GM18519 (cell line): ENCODE measurements at regions not wholly inside any gene's neighbourhood (a gene's known extent, or its start where the extent isn't known, plus 50 kb on each side); places are given as distances from the start of the nearest gene placed in this dataset.

Source experiments
- ATAC-seq: cut with Tn5 transposase; IDR thresholded peaks from one replicate; pipeline ENCODE4 v1.9.1; 2021; ENCODE audit warnings: mild to moderate bottlenecking, moderate library complexity; ENCODE audit not compliant: unreplicated experiment, low FRiP score

DNA sequence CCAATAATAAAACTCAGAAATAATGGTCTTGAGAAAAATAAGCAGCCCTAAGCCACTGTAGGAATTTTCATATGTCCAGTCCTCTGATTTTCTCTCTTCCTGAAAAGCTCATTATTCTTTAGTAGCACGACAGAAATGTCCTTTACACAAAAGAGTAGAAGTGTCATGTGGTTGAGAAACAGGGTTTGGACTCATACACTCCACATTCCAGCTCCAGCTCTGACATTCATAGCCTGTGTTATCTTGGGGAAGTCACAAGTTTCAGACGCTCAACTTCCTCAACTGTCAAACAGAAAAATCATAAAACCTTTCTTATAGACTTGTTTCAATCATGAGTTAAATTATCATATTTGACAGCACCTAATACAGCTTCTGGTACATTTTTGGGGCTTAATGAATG is 511.5 kb downstream of the TNS1 start:
- ATAC-seq: no peak

DNA sequence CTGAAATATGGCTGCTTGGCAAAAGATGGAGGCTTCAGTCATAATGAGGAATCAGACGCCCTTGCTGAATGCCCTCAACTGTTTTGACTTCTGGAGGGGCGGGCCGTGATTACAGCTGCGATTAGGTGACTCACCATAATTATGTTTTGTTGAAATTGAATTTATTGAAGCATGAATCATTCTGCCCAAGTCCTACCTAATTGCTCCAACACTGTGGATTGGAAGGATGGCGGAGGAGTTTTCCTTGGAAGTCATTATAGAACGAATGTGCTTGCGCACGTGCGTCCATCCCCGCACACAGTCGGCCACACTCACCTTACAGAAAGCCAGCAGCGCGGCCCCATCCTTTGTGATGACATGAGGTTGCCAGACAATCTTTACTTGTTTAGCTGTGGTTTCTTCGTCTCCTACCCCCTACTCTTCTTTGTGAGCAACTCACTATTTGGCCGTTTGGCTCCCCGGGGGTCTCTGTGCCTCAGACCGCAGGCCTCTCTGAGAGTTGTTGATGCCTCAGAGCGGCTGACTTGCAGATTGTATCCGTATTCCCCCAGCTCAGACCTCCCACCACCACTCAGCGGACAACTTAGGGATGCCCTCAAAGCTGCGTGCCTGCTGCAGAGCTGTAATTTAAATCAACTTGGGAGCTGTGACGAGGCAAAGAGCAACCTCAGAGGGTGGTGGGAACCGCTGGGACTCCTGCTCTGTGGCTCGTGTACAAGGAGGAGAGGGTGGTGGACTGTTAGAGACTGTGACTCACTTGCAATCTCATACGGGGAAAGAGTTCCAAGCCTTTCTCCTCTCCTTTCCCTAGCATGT is 513.4 kb downstream of the TNS1 start:
- no peak for ATAC-seq

DNA sequence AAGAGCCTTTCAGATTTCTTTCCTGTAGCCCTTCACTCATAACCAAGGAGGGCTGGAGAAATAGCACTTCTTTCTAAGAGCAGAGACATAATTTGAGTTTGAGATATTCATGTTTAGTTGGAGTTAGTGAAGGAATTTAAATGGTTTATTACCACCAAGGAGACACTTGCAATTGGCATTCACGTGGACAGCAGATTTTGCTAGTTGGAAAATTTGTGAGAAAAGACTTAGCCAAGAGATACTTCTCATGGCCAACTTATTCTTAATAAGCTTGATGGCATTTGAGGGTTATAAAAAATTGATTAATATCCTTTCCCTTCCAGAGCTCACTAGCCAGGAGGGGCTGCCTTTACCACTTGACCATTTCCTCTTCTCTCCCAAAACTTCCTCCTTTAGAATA is 518.7 kb downstream of the TNS1 start:
- no peak for ATAC-seq

DNA sequence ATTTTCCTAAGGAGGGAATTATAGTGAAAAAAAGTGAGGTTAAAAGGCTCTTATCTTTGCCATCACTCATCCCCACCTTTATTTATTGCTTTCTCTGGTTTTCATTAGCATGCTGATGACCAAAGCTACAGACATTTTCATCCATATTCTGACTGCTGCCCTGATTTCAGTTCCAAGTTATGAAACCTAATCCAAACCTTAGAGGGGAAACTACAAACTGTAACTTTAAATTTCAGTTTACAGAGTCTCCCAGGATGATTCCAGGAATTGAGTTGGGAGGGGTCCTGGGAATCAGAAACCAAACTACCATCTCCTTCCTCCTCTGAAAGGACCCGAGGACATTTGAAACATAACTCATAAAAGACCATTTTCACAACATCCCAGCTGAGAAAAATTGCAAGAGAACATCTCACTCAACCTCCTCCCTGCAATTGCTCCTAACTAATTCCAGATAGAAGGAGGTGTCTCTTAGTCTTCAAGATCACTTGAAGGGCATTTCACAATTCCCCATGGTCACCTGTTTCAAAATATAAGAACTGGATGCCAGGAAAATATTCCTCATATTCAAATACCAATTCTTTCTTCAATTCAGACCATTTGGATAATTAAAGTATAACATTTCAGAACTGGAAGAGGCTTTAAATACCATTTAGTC is 520.6 kb downstream of the TNS1 start:
- no peak for ATAC-seq

DNA sequence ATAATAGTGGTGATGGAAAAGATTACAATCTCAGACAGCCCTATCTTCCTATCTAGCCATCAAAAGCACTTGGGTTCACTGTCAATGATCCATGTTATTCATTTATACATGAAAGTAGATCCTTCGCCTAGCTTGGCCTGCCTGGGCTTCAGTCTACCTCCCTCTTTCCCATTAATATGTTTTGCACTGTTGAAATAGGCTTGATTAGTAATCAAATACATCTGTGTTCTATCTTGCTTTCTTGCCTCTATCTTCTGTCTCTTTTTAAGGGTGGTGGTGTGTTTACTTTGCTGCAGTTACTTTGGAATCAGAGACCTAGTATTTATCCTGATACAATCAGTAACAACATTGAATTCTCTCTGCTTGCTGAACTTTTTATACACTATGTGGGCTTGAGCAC is 521.2 kb downstream of the TNS1 start:
- ATAC-seq: no peak

DNA sequence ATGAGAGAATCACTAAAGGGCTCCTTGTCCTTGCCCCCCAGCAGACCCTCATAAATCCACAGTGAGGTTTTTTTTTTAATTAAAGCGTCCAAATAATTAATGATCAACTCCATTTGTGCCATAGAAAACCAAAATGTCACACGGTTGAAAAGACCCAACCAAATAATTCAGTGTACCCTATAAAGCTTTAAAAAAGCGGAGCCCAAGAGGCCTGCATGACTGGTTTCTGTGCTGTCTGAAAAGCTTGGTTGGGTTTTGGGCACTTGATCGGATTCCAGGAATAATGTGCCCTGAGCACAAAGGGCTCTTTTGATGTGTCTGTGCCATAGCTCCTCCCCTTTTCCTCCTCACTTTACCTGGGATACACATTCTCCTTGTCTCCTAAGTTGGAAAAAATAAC is 523.2 kb downstream of the TNS1 start:
- ATAC-seq: no peak

DNA sequence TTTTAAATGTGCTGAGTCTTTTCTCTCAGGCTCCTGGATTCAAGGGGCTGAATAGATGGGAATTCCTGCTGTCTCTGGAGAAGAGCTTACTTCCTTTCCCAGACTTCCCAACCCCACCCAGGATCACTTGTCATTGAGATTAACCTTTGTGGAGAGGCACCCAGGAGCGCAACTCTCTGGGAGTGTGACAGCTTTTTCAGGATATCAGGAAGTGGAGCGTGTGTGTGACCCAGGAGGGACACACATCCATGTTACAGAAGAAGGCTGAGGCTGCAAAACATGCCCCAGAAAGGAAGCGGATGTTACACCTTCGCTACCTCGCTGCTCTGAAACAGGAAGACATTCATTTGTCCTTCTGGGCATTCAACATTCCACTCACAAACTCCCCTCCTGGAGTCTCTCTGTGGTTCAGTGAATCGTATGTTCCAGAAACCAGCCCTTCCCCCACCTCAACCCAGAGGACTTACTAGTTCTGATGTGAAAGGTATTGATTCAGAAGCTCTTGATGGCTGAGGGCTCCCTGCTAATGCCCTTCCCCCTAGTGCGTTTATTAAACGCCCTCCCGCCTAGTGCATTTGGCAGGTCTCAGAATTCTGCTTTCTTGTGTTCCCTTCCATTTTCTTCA is 523.9 kb downstream of the TNS1 start:
- no peak for ATAC-seq

DNA sequence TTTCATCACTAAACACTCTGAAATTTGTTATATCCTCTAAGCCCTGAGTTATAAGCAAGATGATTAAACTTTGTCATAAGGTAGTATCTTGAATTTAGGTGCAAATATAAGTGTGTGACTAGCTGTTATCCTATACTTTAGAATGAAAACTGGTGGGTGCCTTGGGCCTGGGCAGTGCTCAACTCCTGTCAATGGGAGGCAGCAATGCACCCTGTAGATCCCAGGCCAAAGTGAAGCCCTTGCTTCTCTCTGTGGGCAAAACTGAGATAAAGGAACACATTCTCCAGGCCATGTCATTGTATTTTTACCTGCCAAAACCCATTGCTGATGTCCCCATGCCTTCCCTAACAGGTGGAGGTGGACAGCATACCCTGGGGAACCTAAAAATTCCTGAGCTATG is 525.2 kb downstream of the TNS1 start:
- ATAC-seq: no peak

DNA sequence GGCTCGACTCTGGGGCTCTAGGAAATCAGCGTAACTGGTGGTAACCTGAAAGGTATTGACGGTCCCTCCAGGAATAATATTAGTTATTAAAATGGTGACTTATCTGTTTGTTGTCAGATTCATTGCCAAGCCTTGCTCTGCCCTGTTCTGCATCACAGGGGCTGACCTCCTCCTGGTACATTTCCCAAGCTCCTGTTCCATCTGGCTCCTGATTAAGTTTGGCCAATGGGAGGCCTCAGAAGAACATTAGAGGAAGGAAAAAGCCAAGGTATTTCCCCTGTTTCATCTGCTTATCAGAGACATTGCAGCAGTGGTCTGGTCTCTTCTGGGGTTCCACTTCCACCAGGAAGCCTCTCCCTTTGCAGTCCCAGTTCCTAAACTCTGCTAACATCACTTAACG is 527.0 kb downstream of the TNS1 start:
- ATAC-seq: no peak

DNA sequence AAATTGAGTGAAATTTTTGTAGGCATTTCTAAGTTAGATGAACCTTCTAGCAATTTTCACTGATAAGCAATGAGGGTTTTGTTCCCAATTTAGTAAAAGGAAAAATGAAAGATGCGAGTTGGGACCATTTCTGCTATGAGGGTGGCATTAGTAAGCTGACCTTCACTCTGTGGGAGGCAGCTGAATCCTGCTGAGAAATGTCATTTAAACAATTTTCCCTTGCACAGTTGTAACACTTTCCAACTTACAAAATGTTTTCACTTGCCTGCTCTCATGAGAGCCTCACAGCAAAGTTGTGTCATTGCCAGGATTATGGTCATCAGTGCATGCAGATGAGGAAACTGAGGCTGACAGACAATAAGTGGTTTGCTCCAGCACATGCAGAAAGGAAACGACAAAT is 527.7 kb downstream of the TNS1 start:
- no peak for ATAC-seq

DNA sequence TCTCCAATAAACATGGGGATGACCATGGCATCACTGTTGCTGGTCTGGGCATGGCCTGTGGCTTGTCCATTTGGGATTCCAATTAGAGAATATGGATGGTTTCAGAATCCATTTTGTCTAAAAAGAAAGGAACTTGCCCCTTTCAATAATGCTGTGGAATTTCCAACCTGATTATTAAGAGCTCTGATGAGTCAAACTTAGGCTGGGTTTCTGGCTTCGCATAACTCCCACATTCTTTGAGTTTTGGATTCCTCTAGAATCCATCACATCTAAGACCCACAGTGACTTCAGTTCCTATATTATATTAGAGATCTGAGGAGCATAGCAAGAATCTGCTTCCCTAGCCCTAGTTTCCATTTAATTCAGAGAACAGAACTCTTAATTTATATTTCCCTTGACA is 531.5 kb downstream of the TNS1 start:
- no peak for ATAC-seq

DNA sequence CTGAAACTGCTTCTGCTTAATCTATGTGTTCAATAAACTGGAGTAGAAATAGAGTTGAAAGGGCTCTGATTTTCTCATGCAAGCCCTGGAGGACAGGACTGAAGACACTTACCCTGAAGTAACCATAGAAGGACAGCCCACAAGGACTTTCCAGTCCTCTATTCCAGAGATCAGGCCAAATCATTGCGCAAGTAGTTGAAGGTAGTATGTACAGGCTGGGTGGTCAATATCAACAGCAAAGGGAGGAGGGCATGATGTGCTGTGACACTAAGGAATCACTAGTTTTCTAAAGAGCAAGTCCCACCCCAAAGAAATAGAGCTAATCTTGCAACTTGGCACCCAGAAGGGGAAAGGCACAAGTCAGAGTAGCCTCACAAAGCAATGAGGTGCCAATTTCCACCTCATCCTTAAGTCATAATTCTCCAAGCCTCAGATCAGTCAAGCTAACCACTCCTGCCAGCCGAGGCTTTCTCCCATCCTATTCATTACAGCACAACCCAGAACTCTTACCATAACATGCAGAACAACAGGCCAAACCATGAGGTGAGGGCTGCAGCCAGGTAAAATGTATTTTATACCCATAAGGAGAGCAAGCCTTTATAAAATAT is 533.5 kb downstream of the TNS1 start:
- no peak for ATAC-seq

DNA sequence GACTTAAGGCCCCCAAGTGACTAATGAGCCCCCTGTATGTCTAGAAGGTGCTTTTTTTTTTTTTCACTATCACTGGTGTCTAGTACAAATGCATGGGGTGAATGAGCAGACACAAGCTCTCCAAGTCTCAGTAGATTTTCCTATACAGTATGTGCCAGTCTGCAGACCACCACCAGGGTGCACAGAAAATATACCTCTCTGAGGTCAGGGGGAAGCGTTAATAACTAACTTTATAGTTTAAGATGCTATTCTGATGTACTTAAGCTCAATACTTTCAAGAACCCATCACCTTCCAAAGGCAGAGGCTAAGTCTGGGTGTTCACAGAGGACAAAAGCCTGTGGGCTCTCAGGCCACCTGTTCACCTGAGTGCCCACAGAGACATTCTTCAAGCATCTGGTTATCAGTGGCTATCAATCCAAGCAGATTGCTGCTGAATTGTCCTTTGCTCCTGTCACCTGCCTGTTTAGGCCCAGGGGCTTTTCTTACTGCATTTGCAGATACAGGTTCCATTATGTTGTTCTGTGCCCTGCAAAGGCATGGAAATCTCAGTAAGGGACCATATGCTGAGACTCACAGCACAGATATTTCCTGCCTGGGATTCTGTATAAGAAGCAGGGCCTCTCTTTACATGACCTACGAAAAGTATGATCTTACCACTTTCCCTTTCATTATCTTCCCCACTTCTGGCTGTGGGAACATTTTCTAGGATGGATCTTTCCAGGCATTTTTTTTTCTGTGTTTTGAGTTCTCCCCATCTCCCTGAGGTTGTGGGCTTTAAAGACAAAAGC is 534.6 kb downstream of the TNS1 start:
- no peak for ATAC-seq

DNA sequence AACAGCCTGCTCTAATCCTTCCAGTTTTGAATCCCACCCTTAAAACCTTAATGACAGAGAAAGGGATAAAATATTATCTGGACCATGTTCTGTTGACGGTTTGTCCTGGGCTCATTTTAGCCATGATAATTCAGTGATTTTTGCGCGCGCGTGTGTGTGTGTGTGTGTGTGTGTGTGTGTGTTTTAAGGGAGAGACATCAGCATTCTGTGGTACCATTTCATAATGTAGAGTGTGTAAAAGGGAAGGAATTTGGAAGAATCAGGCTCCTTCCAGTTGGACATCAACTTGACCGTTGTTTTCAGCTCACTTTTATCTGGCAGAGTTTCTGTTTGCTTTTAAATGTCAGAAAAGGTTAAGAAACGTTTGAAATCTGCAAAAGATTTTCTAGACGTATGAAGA is 535.5 kb downstream of the TNS1 start:
- no peak for ATAC-seq

DNA sequence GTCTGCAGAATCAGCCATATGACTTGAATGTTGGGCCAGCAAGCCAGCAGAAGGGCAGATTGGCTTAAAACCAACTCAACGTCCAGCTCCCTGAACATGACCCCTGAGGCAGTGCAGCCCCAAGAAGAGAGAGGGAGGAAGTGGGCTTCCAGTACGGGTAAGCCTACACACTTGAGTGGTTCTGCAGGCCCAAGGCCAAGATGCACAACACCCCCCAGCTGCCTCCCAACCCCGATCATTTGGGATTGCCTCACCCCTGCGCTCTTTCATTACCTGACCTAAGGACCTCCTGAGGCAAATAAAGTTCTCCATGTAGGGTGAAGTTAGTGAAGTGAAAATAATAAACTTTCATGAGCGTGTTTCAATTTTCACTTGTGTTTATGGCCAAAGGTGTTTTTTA is 536.0 kb downstream of the TNS1 start:
- no peak for ATAC-seq

DNA sequence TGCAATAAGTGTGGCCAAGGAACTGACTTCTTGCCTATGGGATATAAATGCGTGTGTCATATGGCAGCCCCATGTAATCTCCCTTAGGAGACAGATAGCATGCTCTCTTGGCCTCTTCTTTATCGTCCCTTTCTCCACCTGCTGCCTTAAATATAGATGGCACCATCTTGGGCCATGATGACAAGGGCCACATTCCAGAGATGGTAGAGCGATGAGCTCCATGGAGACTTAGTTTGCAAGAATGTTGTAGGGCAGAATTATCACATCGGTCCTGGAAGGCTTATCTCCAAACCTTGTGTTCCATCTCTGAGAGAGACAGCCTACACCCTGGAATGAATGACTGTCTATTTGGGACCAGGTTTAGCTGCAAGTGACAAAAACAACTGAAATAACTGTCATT is 536.7 kb downstream of the TNS1 start:
- no peak for ATAC-seq

DNA sequence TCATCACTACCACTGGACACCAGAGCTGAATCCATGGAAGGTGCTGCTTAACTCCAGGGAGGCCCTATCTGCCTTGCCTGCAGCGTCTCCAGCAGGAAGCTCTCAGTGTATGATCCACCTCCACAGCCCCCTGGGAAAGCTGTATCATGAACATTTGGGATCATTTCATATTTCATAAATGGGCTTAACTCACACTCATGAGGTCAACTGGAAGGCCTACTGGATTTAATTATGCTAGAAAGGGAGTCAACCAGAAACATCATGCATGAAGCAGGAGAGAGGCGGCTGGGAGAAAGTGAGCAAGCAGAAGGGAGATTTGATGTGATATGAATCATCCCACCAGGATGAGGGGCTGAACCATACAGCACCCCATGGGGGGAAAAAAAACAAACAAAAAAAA is 537.7 kb downstream of the TNS1 start:
- no peak for ATAC-seq

DNA sequence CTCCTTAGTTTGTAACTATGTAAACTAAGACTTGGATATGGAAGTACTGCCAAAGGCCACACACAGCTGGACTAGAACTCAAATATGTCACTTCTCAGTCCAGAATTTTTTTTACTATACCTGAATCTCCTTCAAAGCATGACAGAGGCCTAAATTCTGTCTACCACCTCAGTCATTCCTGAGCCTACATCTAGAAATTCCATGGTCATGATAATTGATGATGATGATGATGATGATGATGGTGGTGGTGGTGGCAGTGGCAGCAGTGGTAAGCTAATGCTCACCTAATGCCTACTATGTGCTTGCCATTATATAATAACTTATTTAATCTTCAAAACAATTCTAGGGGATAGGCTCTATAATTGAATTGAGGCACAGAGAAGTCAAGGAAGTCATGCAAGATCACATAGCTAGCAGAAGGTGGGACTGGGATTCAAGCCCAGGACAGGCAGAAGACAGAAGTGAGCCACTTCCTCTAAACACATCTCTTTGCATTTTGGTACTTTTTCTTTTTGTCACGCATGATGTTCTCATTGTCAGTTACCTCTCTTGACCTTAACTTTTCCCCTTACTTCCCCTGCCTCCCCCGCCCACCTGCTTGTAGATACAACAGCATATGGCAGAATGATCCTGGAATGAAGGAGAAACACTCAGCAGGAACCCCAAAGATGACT is 539.3 kb downstream of the TNS1 start:
- ATAC-seq: no peak

DNA sequence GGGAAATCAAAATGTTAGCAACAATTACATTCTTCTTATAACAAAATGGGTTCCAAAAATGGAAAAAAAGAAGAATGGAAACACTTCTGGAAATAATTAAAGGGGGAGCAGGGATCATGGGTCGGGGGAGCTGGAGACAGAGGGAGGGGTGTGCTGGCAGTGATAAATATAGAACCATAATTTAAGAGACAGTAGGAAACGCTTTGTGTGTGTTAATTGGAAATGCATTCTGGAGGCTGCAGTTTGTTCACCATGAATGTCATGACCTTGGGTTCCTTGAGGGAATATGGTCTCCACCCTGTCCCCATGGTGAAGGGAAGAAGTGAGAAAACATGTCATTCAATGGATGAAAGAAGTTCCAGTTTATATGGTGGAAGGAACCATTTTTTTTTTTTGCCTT is 540.7 kb downstream of the TNS1 start:
- no peak for ATAC-seq

DNA sequence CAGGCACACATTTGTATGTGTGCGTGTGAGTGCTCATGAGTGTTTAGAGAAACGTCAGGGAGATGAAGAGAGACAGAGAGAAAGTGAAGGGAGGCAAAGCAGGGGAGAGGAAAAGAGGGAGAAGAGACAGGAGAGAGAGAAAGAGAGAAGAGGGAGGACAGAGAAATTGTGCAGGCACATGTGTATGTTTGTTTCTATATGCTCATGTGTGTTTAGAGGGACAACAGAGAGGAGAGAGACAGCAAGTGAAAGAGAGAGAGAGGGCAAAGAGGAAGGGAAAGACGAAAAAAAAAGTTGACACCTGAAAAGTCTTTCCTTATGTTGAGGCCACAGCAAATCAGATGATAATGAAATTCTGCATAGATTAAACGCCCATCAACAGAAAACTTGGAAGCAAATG is 541.1 kb downstream of the TNS1 start:
- no peak for ATAC-seq
